ENCODE measurements at regions not wholly inside any gene's neighbourhood (a gene's known extent, or its start where the extent isn't known, plus 50 kb on each side); places are given as distances from the start of the nearest gene placed in this dataset.

GRCh38 chr1:239586128-239586527, 199.8 kb downstream of the CHRM3 start:
- TF ChIP-seq POLR2A (IDR thresholded peaks at IDR 0.05) (no peak), CTCF (IDR thresholded peaks at IDR 0.05) (no peak), POLR2AphosphoS5 (IDR thresholded peaks at IDR 0.05) (no peak)
